ENCODE measurements at regions not wholly inside any gene's neighbourhood (a gene's known extent, or its start where the extent isn't known, plus 50 kb on each side); places are given as distances from the start of the nearest gene placed in this dataset.
A peak's percentile ranks its signal among the peaks of the same experiment; 100 is the strongest.
"Not testable (repeated sequence)": the region's sequence is repeated elsewhere in the genome, so short reads cannot be mapped to it uniquely, and the experiment has no call there.

GRCh38 chr2:16065272-16066069 lies 125.1 kb downstream of the MYCN start:
- ATAC-seq; intact Hi-C loops (cut with DNase I, micrococcal nuclease); DNase-seq: not testable (repeated sequence)

DNA sequence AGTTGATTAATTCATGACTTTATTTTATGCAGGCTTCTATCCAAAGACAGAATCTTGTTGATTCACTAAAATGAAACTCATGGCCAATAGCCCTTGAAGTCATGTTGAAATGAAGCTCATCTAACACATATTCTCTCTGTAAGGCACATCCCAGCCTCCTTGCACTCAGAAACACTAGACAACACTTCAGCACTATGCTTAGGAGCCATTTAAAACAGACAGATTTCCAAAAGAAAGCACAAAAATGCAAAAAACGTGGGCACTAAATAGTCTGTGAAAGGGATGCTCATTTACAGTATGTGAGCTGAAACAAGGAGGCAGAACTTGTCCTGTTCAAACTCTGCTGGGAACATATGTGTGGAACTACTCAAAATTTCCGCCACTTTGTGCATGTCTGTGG lies 124.4 kb downstream of the MYCN start:
- ATAC-seq: no peak

DNA sequence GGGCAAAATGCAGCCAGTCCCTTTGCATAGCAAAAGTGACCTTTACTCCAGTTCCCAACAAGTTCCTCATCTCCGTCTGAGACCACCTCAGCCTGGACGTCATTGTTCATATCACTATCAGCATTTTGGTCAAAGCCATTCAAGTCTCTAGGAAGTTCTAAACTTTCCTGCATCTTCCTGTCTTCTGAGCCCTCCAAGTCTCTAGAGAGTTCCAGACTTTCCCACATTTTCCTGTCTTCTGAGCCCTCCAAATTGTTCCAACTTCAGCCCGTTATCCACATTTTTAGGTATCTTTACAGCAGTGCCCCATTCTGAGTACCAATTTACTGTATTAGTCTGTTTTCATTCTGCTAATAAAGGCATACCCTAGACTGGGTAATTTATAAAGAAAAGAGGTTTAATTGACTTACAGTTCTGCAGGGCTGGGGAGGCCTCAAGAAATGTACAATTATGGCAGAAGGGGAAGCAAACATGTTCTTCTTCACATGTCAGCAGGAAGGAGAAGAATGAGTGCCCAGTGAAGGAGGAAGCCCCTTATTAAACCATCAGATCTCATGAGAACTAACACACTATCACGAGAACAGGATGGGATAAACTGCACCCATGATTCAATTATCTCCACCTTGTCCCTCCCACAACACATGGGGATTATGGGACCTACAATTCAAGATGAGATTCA lies 123.7 kb downstream of the MYCN start:
- intact Hi-C loops (cut with DNase I, micrococcal nuclease): no loop called here
- no peak for ATAC-seq
- no peak for DNase-seq

More for the DNA sequence above, 124.4 kb downstream of the MYCN start:
- intact Hi-C loops (cut with DNase I, micrococcal nuclease): no loop called here
- no peak for DNase-seq

DNA sequence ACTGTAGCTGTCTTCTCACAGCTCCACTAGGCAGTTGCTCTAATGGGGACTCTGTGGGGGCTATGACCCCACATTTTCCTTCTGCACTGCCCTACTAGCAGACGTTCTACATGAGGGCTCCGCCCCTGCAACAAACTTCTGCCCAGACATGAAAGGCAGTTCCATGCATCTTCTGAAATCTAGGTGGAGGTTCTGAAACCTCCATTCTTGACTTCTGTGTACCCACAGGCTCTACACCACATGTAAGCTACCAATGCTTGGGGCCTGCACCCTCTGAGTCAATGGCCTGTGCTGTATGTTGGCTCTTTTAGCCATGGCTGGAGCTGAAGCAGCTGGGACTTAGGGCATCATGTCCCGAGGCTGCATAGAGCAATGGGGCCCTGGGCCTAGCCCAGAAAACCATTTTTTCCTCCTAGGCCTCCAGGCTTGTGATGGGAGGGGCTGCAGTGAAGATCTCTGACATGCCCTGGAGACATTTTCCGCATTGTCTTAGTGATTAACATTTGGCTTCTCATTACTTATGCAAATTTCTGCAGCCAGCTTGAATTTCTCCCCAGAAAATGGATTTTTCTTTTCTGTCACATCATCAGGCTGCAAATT lies 123.0 kb downstream of the MYCN start:
- DNase-seq: no peak
- intact Hi-C loops (cut with DNase I, micrococcal nuclease): no loop called here
- no peak for ATAC-seq

DNA sequence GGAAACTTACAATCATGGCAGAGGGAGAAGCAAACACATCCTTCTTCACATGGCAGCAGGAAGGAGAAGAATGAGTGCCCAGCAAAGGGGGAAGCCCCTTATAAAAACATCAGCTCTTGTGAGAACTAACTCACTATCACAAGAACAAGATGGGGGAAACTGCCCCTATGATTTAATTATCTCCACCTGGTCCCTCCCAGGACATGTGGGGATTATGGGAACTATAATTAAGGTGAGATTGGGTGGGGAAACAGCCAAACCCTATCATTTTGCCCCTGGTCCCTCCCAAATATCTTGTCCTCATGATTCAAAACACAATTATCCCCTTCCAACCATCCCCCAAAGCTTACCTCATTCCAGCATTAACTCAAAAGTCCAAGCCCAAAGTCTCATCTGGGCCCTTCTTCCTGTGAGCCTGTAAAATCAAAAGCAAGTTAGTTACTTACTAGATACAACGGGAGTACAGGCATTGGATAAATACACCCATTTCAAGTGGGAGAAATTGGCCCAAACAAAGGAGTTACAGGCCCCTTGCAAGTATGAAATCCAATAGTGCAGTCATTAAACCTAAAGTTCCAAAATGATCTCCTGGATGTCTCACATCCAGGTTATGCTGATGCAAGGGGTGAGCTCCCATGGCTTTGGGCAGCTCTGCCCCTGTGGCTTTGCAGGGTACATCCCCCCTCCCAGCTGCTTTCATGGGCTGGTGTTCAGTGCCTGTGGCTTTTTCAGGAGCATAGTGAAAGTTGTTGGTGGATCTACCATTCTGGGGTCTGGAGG lies 122.3 kb downstream of the MYCN start:
- intact Hi-C loops (cut with DNase I, micrococcal nuclease): no loop called here
- DNase-seq: no peak

GRCh38 chr2:16061441-16062217 lies 121.3 kb downstream of the MYCN start:
- ATAC-seq (no peak), DNase-seq (no peak)
- intact Hi-C loops (cut with DNase I, micrococcal nuclease): no loop called here

More for the DNA sequence above, 122.3 kb downstream of the MYCN start:
- ATAC-seq: no peak

GRCh38 chr2:16060936-16061338 lies 120.6 kb downstream of the MYCN start:
- intact Hi-C loops (cut with DNase I, micrococcal nuclease): no loop called here
- DNase-seq: no peak
- no peak for ATAC-seq

DNA sequence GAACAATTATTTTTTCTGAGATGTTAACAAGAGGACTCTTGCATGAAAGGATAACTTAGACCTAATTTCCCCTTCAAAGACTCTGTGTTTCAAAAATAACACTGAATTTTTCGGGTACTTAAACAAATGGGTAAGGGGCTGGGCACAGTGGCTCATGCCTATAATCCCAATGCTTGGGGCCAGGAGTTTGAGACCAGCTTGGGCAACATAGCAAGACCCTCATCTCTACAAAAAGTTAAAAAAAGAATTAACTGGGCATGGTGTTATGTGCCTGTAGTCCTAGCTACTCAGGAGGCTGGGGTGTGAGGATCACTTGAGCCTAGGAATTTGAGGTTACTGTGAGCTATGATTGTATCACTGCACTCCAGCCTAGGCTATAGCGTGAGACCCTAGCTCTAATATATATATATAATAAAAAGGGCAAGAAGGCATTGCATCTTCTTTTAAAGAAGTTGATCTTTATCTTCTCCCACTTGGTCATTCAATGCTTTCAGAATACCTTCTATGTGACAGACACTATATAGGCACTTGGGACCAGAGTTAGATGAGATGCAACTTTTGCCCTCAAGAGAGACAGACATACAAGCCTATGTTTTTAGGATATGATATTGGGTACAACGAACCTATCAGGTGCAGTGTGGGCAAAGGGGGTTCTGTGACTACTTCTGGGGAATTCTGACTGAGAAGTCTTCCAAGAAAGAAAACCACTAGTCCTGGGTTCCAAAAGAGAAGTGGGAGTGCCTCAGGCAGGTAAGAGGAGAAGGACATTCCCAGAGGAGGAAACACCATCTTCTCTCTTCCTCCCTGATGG lies 120.0 kb downstream of the MYCN start:
- intact Hi-C loops (cut with DNase I, micrococcal nuclease): no loop called here
- DNase-seq: no peak
- ATAC-seq: no peak

GRCh38 chr2:16059393-16060016 lies 119.2 kb downstream of the MYCN start:
- DNase-seq (no peak), ATAC-seq (no peak)
- intact Hi-C loops (cut with DNase I, micrococcal nuclease): no loop called here

GRCh38 chr2:16058747-16059358 lies 118.5 kb downstream of the MYCN start:
- DNase-seq: no peak
- intact Hi-C loops (cut with DNase I, micrococcal nuclease): no loop called here
- no peak for ATAC-seq

GRCh38 chr2:16058256-16058655 lies 117.9 kb downstream of the MYCN start:
- no peak for ATAC-seq
- intact Hi-C loops (cut with DNase I, micrococcal nuclease): no loop called here
- DNase-seq: peak in 1 of 2 donors; percentile 14

- ATAC-seq (no peak), DNase-seq (no peak)
- intact Hi-C loops (cut with DNase I, micrococcal nuclease): no loop called here
Measured at GRCh38 chr2:16057661-16058060, 117.3 kb downstream of the MYCN start.

- intact Hi-C loops (cut with DNase I, micrococcal nuclease): no loop called here
- DNase-seq (no peak), ATAC-seq (peak; percentile 12)
Measured at GRCh38 chr2:16055848-16056580, 115.7 kb downstream of the MYCN start.

DNA sequence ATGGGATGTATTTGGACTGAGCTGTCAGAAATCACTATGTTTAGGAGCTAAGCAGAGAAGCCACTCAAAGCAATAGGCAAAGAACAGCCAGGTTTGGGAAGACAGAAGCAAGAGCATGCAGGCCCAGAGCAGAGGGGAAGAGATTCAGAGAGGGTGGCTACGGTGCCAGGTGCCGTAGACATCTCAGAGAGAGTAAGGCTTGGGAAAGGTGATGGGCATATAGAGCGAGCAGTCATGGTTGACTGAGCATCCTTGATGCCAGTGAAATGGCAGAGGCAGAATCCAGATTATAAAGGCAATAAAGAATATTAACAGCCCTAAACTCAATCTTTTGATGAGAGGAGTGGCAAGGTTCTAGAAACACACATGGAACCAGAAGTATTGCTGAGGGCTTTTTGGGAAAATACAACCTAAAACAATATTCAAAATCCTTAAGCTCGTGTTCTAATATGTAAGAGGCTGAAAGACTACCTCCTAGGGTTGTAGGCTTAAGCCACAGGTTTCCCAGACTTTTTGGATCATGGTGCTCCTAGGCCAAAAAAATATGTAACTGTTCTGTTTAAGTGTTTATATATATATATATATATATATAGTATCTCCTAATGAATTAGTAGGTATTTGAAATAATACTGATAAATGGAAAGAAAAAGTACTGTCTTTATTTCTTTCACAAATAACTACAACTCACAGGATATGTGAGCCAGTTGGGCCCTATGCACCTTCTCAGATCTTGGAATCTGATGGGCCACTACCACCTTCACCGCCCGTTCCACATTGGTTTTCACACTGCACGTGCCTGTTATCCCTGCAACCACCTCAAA lies 113.3 kb downstream of the MYCN start:
- intact Hi-C loops (cut with DNase I, micrococcal nuclease): no loop called here
- ATAC-seq (no peak), DNase-seq (no peak)

DNA sequence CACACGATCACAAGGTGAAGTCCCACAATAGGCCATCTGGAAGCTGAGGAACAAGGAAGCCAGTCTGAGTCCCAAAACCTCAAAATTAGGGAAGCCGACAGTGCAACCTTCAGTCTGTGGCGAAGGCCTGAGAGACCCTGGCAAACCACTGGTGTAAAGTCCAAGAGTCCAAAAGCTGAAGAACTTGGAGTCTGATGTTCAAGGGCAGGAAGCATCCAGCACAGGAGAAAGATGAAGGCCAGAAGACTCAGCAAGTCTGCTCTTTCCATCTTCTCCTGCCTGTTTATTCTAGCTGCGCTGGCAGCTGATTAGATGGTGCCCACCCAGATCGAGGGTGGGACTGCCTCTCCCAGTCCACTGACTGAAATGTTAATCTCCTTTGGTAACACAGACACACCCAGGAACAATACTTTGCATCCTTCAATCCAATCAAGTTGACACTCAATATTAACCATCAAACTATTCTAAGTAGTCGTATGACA lies 112.3 kb downstream of the MYCN start:
- DNase-seq; ATAC-seq; intact Hi-C loops (cut with DNase I, micrococcal nuclease): not testable (repeated sequence)

Measured in left colon (tissue), 2 donors.